ENCODE measurements at regions not wholly inside any gene's neighbourhood (a gene's known extent, or its start where the extent isn't known, plus 50 kb on each side); places are given as distances from the start of the nearest gene placed in this dataset.

GRCh38 chr2:126824663-126825062 lies 74.0 kb upstream of the TEX51 start:
- no peak overlapping the region for H3K4me3 ChIP-seq
- H3K9ac ChIP-seq (ENCODE audit: insufficient read depth in 1 of 2, low read length in 2 of 2) = no peak overlapping the region
- no peak for TF ChIP-seq CTCF (IDR thresholded peaks at IDR 0.05; ENCODE audit: control extremely low read depth, extremely low read depth)
- H3K27ac ChIP-seq (ENCODE audit: low read depth in 1 of 2, low read length in 1 of 2) = no peak overlapping the region
- no peak for DNase-seq
- 72 to 76% methylated on average over 6 of the region's 6 CpGs for WGBS, 2 donors
- no peaks in the 10 kb centered on the region for H3K4me1 ChIP-seq (ENCODE audit: control insufficient read depth in 5 of 5, insufficient read depth in 5 of 5, low read length in 5 of 5)
- no peak for ATAC-seq (ENCODE audit: insufficient read depth, low FRiP score)
- peaks cover 0 to 3% (median 0%) of the 10 kb centered on the region in 4 donors for H3K9me3 ChIP-seq (ENCODE audit: control insufficient read depth in 4 of 4, insufficient read depth in 3 of 4, low read length in 3 of 4)
- H3K36me3 ChIP-seq (ENCODE audit: control insufficient read depth in 4 of 4, insufficient read depth in 4 of 4, low read length in 4 of 4) = no peaks in the 10 kb centered on the region
- H3K27me3 ChIP-seq (ENCODE audit: control insufficient read depth in 3 of 3, insufficient read depth in 3 of 3, low read length in 2 of 3) = no peaks in the 10 kb centered on the region

- no peak for ATAC-seq (ENCODE audit: insufficient read depth, low FRiP score)
- no peak for TF ChIP-seq CTCF (IDR thresholded peaks at IDR 0.05; ENCODE audit: control extremely low read depth, extremely low read depth)
- WGBS, 2 donors = 85 to 93% methylated on average over 2 of the region's 2 CpGs
Observed at GRCh38 chr2:126825316-126825715, 73.4 kb upstream of the TEX51 start.

GRCh38 chr2:126826491-126826890 lies 72.2 kb upstream of the TEX51 start:
- no peak overlapping the region for H3K27ac ChIP-seq (ENCODE audit: low read depth in 1 of 2, low read length in 1 of 2)
- H3K36me3 ChIP-seq (ENCODE audit: control insufficient read depth in 4 of 4, insufficient read depth in 4 of 4, low read length in 4 of 4) = no peaks in the 10 kb centered on the region
- H3K27me3 ChIP-seq (ENCODE audit: control insufficient read depth in 3 of 3, insufficient read depth in 3 of 3, low read length in 2 of 3) = no peaks in the 10 kb centered on the region
- no peak overlapping the region for H3K4me3 ChIP-seq
- DNase-seq (no peak), ATAC-seq (ENCODE audit: insufficient read depth, low FRiP score) (no peak)
- TF ChIP-seq CTCF (IDR thresholded peaks at IDR 0.05; ENCODE audit: control extremely low read depth, extremely low read depth) = no peak
- H3K9ac ChIP-seq (ENCODE audit: insufficient read depth in 1 of 2, low read length in 2 of 2) = no peak overlapping the region
- peaks cover 0 to 3% (median 0%) of the 10 kb centered on the region in 4 donors for H3K9me3 ChIP-seq (ENCODE audit: control insufficient read depth in 4 of 4, insufficient read depth in 3 of 4, low read length in 3 of 4)
- H3K4me1 ChIP-seq (ENCODE audit: control insufficient read depth in 5 of 5, insufficient read depth in 5 of 5, low read length in 5 of 5) = no peaks in the 10 kb centered on the region
- 69 to 73% methylated on average over 1 of the region's 1 CpG for WGBS, 2 donors

More at GRCh38 chr2:126825316-126825715, 73.4 kb upstream of the TEX51 start:
- Histone ChIP-seq H3K27me3 (ENCODE audit: control insufficient read depth in 3 of 3, insufficient read depth in 3 of 3, low read length in 2 of 3) (no peaks in the 10 kb centered on the region), H3K9ac (ENCODE audit: insufficient read depth in 1 of 2, low read length in 2 of 2) (no peak overlapping the region), H3K4me1 (ENCODE audit: control insufficient read depth in 5 of 5, insufficient read depth in 5 of 5, low read length in 5 of 5) (no peaks in the 10 kb centered on the region), H3K9me3 (ENCODE audit: control insufficient read depth in 4 of 4, insufficient read depth in 3 of 4, low read length in 3 of 4) (peaks cover 0 to 3% (median 0%) of the 10 kb centered on the region in 4 donors), H3K36me3 (ENCODE audit: control insufficient read depth in 4 of 4, insufficient read depth in 4 of 4, low read length in 4 of 4) (no peaks in the 10 kb centered on the region), H3K4me3 (no peak overlapping the region), H3K27ac (ENCODE audit: low read depth in 1 of 2, low read length in 1 of 2) (no peak overlapping the region)
- DNase-seq = no peak

GRCh38 chr2:126827371-126827770 lies 71.3 kb upstream of the TEX51 start:
- Histone ChIP-seq H3K4me1 (ENCODE audit: control insufficient read depth in 5 of 5, insufficient read depth in 5 of 5, low read length in 5 of 5) (no peaks in the 10 kb centered on the region), H3K27me3 (ENCODE audit: control insufficient read depth in 3 of 3, insufficient read depth in 3 of 3, low read length in 2 of 3) (no peaks in the 10 kb centered on the region), H3K36me3 (ENCODE audit: control insufficient read depth in 4 of 4, insufficient read depth in 4 of 4, low read length in 4 of 4) (no peaks in the 10 kb centered on the region), H3K27ac (ENCODE audit: low read depth in 1 of 2, low read length in 1 of 2) (no peak overlapping the region), H3K4me3 (no peak overlapping the region), H3K9ac (ENCODE audit: insufficient read depth in 1 of 2, low read length in 2 of 2) (no peak overlapping the region), H3K9me3 (ENCODE audit: control insufficient read depth in 4 of 4, insufficient read depth in 3 of 4, low read length in 3 of 4) (peaks cover 0 to 3% (median 0%) of the 10 kb centered on the region in 4 donors)
- no peak for DNase-seq
- 76 to 80% methylated on average over 8 of the region's 8 CpGs for WGBS, 2 donors
- no peak for TF ChIP-seq CTCF (IDR thresholded peaks at IDR 0.05; ENCODE audit: control extremely low read depth, extremely low read depth)
- ATAC-seq (ENCODE audit: insufficient read depth, low FRiP score) = no peak

Data from lung (tissue), 11 donors.